ENCODE measurements at regions not wholly inside any gene's neighbourhood (a gene's known extent, or its start where the extent isn't known, plus 50 kb on each side); places are given as distances from the start of the nearest gene placed in this dataset.

DNA sequence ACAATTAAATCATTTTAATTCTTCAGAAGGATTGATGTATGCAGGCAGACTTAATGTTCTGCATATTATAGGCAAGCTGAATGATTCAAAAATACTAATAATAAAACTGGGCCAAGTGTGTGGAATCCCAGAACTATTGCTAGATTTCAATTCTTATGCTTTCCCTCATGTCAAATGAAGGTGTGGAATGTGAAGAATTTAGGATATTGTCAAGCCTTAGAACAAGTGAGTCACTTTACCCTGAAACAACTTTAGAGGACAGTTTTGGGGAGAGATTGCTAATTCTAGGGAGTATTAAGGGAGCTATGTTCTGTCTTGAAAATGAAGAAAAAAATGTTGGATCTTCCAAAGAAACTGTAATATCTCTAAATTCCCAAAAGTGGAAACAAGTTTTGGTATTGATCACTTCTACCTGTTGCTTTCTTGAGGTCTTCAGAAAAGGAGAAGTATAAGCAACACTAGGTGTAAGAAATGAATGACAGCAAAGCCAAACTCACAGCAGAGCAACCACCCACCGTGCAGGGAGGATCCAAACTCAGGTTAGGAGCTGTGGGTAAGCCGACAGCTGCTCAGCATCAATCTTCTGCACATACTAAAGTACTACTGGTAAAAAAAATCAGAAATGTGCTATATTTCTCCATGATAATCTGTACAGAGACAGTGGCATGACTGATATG is 818.1 kb downstream of the SLC4A3 start:
- no peak for DNase-seq

DNA sequence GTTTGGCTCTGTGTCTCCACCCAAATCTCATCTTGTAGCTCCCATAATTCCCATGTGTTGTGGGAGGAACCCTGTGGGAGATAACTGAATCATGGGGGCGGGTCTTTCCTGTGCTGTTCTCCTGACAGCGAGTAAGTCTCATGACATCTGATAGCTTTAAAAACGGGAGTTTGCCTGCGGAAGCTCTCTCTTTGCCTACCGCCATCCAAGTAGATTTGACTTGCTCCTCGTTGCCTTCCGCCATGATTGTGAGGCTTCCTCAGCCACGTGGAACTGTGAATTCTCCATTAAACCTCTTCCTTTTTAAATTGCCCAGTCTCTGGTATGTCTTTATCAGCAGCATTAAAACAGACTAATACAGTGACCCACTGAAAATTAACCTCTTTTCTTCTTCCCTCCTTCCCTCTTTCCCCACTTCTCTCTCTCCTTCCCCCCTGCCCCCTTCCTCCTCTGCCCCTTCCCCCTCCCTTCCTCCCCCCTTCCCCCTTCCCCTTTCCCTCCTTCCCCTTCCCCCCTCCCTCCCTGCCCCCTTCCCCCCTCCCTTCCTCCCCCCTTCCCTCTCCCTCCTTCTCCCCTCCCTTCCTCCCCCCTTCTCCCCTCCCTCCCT is 818.8 kb downstream of the SLC4A3 start:
- no peak for DNase-seq

DNA sequence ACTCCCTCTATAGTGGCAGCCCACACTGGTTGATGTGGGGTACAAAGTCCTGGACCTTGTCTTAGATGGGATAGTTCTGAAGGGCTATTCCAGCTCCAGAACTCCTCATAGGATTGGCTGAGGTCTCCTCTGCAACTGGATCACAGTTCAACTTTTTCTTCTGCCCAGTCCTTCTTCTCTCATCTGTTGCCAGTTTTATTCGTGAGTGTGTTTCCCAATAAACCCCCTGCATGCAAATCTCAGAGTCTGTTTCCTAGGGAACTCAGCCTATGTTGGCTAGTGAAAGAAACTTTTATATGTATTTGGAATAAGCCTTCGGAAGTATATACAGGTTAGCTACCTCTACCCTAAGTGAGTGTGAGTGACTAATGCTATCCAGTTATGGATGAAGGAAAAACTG is 823.4 kb downstream of the SLC4A3 start:
- no peak for DNase-seq

DNA sequence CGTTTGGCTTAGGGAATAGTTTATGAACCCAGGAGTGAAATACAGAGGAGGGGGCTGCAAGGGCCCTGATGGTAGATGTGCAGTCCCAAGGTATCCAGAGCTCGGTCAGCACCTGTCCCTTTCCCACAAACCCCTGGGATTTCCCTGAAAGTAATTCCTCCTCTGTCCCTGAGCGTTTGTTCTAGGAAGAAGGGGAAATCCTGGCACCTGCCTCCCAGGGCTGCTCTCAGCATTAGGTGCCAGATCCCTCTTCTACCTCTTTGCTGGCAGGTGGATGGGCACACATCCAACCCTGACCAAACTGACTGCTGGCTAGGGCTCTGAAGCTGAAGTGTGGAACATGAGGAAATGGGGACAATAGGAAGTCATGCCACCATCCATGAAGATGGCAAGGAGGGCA is 824.0 kb downstream of the SLC4A3 start:
- no peak for DNase-seq

DNA sequence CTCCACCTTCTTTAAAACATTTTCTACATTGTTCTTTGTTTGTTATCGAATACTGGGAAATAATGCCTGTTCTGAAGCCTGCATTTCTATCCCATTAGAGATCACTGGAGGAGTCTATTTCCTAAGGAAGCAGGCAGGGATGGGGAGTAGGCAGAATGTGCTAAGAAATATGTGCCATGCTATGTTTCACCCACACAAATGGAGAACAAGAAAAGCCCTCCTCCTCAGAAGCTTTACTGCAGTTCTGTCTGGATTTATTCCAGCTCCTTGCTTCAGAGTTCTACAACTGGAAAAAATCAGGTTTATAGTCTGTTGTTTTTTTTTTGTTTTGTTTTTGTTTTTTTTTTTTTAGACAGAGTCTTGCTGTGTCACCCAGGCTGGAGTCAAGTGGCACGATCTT is 825.1 kb downstream of the SLC4A3 start:
- DNase-seq: no peak

DNA sequence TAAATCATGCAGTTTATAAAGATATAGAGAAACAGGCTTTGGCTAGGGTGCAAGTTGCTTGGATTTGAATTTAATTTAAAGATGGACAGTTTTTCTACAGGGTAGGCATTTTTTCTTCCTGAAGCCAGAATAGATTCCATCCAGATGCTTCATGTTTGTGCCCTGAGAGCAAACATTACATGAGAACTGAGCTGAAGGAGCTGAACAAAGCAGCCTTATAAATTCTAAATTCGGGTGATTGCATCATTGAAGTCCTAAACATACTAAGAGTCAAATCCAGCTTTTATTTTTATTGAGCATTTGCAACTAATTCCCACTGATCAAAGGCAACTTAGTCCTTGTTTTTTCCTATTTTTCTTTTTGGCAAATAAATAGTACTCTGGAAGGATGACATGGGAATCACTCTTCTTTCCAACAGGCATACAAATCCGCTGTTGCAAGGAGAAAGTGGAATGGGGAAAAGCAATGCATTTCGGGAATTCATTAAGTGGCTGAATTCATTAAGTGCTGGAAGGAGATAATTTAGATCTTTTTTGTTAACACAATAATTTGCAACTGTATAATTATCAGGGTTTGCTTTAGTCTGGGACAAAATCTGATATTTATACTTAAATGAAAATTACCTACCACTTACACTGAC is 828.0 kb downstream of the SLC4A3 start:
- no peak for DNase-seq

DNA sequence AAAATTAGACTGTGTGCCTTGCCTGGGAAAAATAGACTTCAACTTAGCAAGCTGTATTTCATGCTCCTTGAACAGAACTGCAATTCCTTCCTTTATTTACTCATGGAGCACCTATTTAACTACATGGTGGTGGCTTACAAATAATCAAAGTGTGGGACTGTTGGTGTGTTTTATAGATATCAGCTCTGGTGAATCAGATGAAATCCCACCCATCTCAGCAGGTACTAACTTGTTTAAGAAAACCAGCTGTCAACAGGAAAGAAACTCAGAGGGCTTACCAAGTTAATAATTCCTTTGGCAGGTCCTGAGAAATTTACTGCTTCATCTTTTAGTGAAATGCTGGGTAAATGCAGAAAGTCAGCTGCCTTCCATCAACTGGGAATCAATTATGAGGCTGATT is 830.6 kb downstream of the SLC4A3 start:
- no peak for DNase-seq

DNA sequence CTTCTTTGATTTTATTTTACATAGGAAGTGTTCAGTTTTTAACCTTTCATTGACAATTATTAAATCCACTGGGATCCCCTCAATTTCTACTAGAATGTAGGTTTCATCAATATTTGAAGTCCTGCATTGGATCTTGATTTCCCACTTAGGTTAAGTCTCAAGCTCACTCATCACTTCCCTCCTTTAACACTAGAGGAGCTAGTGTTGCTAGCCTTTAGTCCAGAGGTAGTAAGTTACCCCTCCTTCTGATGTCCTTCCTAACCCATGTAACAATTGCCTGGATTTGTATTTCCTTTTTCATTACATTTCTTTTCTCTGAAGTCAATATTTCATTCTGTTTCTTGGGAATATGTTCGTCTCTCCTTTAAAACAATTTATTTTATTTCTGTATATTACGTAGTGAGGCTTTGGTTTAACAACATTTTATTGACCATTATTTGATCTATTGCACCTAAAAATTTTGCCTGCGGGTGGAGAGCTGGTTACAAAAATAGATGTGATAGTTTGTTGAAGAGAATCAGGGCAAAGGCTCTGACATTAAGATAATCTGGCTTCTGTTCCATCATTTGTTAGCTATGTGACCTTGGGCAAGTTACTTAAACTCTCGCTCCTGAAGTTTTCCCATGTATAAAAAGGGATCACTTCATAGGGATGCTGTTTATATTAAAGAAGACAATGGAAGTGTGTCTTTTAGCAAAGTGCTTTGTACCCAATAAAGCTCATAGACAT is 833.0 kb downstream of the SLC4A3 start:
- no peak for DNase-seq

DNA sequence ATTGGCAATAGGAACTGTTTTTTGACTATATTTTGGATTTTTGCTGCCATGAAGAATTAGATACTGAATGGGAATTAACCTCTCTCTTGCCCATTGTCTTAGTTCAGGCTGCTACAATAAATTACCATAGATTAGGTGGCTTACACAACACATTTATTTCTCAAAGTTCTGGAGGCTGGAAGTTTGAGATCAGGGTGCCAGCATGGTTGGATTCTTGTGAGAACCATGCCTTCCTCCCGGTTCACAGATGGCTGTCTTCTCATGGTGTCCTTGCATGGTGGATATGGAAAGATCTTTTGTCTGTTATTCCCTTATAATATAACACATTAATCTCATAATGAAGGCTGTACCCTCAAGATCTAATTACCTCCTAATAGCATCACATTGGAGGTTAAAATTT is 836.4 kb downstream of the SLC4A3 start:
- DNase-seq: no peak

DNA sequence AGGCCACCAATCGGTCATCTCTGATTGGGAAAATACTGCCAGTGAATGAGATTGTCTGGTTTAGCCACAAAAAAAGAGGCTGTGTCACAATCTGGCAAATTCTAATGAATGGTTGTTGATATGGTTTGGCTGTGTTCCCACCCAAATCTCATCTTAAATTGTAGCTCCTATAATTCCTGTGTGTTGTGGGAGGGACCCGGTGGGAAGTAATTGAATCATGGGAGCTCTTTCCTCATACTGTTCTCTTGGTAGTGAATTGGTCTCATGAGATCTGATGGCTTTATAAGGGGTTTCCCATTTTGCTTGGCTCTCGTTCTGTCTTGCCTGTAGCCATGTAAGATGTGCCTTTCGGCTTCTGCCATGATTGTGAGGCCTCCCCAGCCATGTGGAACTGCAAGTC is 838.3 kb downstream of the SLC4A3 start:
- DNase-seq: no peak

DNA sequence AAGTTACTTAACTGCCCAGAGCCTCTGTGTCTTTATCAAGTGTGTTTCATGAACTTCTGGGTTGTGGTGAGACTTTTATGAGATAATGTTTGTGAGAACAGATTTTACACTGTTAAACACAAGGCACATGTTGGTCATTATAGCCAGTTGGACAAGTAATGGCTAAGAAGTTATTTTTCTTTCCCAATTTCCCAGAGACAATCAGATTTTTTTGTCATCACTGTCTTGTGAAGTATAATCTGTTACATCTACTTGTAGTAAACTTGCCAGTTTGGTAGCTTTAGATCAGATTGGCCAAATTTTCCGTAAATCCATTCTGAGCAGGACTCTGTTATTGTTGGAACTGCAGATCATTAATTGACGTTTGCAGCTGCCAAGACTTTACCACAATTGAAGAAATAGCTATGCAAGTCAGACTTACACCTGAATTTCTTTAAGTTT is 838.8 kb downstream of the SLC4A3 start:
- no peak for DNase-seq

DNA sequence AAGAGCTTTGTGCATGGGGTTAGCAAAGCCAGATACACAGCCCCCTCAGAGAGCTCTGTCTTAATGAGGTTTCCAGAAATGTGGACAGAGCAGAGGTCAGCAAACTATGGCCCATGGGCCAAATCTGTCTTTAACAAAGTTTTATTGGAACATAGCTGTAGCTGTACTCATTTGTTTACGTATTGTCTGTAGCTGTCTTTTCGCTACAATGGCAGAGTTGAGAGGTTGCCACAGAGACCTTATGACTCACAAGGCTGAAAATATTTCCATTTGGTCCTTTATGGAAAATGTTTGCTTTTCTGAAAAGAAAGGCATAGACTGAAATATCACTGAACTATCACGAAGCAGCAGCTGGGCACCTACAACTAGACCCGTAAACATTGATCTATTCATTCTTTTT is 841.8 kb downstream of the SLC4A3 start:
- no peak for DNase-seq

DNA sequence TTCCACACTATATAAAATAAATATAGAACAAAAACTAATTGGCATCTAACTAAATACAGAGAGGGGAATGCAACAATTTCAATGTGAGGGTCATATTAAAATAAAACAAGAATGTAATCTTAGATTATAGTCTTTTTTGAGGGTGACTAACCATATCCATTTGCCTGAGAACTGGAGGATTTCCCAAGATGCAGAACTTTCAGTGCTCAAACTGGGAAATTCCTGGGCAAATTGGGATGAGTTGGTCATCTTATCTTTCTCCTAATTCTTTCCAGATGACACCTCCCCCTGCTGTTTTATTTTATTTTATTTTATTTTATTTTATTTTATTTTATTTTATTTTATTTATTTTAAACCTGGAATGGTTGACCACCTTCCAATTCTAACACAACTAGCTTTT is 846.2 kb downstream of the SLC4A3 start:
- DNase-seq: no peak

DNA sequence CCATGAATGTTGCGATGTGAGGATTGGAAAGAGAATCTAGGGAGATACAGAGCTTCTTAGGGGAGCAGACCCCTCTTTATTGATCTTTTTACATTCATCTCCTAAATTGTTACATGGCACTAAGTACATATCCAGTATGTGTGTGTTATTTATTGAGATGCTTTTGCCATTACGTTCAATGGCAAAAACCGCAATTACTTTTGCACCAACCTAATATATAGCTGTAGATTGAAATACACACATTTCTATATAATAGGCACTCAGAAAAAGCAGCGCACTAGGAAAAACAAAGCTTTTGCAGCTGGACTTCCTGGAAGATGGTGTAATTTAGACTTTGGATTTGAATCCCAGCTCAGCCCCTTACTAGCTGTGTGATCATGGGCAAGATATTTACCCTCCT is 849.4 kb downstream of the SLC4A3 start:
- no peak for DNase-seq

DNA sequence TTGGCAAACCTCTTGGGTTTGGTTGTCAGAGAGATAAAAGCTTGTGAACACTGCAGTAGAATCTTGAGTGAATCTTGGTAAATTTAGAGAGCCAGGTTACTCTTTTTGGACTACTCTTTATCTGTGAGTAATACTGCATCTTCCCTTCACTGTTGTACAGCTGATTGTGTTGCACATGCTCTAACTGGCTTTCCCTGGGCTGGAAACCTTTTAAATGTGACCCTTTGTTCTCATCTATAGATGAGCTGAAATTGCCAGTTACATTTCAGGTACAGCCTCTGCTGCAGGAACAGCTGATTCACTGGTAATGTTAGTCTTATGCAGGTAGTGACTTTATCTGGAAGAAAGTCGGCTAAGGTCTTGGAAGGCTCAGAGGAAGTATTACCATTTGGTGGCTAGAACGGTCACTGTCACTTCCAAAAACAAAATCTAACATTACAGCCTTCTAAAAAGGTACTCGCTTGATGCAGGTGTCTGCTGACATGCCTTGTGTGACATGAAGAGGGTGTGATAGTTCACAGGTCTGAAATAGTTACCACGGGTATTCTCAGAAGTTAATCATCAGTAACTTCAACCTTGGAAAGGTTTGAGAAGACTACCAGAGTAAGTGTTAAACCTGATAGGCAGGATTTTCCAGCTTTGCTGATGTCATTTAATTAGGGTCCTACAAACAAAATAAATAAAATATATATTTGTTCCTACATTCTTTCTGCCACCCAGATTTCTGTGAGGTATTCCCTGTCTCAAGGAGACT is 851.1 kb downstream of the SLC4A3 start:
- DNase-seq: no peak

DNA sequence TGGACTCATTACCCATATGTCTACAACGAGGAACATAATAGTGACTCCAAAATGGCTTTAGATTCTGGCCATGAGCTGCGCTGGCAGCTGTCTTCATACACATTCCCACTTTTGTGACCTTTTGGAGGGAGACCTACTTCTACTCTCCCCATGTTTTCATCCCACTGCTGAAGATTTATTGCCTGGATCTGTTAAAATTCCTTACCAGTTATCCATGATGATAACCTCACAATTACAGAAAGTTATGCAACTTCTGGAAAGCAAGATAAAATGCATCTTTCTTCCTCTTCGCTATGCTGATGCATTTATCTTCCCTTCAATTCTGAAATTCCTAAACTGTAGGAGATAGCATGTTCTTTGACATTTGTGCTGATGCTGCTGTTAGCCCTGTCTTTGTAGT is 855.3 kb downstream of the SLC4A3 start:
- DNase-seq: no peak

DNA sequence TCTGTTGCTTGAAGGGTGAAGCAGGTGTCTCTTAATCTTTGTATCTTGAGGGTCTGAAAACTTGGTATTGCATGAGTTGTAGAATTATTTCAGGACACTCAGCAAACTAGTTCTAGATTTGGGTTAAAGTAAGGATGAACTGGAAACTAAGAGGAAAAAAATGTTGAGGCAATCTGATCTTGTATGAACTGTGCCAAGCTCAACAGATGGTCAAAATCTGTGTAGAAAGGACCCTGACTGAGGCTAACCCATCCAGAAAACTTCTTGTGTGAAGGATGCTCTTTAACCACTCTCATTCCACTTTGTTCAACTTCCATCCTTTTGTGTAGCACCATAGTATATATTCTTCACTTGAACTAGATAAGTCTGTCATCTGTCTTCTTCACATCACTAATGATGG is 861.7 kb downstream of the SLC4A3 start:
- DNase-seq: no peak

DNA sequence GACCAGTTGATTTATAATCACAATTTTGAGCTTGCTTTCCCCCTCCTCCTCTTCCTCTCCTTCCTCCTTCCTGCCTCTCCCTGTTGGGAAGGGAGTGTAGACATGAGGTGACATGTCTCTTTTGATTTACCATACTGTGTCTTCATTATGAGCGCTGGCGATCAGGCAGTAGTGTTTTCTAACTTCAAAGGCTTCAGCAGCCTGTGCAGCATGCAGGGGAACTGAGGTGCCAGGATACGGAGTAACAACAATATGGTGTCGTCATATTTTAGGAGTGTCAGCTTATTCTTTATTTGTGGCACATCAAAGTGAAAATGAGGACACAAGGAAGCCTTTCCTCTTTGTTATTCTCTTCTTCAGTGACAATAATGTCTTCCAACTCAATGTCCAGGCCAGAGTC is 864.2 kb downstream of the SLC4A3 start:
- DNase-seq: no peak

DNA sequence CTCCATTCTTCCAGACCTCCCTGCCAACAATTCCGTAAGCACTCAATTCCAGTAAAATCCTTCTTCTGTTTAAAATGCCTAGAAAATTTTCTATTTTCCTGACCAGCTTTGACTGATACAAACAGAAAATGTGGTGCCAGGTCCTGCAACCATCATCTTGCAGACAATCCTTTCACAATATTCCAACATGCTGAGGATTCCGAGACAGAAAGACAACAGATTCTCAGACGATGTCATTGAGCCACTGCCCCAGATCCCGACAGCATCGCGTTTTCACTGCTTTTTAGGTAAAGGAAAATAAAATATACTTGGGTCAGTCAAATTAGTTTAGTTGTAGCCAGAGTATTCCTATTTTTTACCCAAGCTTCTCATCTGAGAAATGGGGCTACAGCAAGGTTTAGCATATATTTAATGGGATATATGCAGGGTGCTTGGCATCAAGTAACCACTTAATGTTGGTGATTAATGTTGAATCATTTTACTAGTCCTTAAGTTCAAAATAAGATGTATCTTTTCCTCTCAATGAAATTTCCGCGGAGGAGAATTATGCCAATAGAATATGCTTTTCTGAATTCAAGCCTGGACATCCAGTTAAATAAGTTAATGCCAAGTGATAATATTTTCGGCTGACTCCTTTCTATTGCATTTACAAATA is 866.6 kb downstream of the SLC4A3 start:
- no peak for DNase-seq

DNA sequence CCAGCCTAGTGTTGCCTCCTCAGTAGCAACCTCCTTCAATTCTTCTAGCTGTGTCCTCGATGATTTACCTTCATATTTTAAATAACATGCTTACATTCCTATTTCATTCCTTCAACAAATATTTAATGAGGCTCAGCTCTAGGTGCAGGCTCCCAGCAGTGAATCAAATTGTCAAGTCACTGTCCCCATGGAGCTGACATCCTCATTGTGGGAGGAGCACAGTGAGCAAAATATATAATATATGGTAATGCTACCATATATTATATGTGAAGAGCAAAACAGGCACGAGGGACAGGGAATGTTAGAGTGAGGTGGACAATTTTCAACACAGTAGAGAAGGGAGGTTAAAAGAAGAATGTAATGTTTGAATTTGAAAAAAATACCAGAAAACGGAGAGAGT is 869.1 kb downstream of the SLC4A3 start:
- no peak for DNase-seq

DNA sequence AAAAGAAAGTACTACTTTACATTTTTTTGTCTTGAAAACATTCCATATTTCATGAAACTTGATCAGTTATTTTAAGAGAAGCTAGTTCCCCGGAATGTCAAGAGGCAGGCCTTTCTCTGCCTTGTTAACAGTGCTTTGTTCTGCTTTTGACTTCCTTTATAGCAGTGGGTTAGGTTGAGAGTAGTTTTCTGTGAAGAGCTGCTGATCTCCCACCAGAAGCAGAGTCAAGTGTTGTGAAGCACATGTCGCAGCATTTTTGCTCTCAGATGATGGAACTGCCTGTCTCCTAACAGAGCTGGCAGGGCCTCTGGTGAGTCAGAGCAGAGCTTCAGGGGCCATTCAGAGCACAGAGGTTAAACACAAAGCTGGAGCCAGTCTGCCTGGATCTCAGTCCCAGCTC is 871.8 kb downstream of the SLC4A3 start:
- DNase-seq: no peak

DNA sequence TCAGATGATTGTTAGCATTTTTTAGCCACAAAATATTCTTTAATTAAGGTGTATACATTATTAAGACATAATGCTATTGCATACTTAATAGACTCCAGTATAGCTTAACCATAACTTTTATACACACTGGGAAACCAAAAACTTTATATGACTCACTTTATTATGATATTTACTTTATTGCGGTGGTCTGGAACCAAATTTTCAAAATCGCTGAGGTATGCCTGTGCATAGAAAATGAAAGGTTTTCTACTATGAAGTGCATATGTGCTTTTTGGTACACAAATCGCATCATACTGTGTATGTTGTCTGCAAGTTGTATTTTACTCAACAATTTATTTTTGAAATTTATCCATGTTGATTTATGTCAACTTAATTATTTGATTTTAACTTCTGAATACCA is 875.1 kb downstream of the SLC4A3 start:
- no peak for DNase-seq

Measured in occipital lobe (tissue), 1 donor.